ENCODE measurements at regions not wholly inside any gene's neighbourhood (a gene's known extent, or its start where the extent isn't known, plus 50 kb on each side); places are given as distances from the start of the nearest gene placed in this dataset.

DNA sequence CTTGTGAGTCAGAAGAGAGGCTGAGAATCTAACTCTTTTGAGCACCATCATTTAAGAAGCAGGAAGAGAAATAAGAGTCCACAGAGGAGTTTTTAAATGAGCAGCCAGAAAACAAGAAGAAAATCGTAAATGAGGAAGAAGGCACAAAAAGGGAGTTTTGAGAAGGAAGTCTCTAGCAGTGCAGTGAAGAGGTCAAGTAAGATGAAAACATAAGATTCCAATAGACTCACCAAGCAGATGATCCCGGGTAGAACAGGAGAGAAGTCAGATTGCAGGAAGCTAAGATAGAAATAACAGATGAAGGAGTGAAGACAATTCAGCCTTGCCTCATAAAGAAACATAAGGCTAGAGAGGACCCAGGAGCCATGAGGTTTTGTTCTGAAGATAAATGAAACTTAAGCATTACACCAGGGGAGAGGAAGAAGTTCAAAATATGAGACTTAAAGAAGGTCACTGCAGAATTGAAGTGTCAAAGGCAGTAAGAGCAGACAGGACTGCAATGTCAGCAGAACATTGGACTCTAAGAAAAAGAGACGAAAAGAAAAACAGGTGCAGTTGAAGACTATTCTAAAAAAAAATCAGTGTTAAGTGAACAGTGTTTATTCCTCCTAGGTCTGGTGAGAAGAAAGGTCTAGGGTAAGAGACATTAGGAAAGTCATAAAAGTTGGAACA lies 229.0 kb downstream of the SEC23A start:
- Mint-ChIP-seq H3K36me3 (no peaks in the 10 kb centered on the region), H3K4me1 (no peaks in the 10 kb centered on the region), H3K9me3 (no peaks in the 10 kb centered on the region), H3K27ac (no peak overlapping the region), H3K4me3 (no peak overlapping the region)
- DNase-seq (ENCODE audit: low spot score in 2 of 2) (no peak), ATAC-seq (no peak)

GRCh38 chr14:38870296-38870836 lies 232.7 kb downstream of the SEC23A start:
- no peaks in the 10 kb centered on the region for H3K4me1 Mint-ChIP-seq
- H3K4me3 Mint-ChIP-seq = no peak overlapping the region
- no peaks in the 10 kb centered on the region for H3K9me3 Mint-ChIP-seq
- H3K36me3 Mint-ChIP-seq = no peaks in the 10 kb centered on the region
- no peak for ATAC-seq
- no peak overlapping the region for H3K27ac Mint-ChIP-seq
- no peak for DNase-seq (ENCODE audit: low spot score in 2 of 2)

DNA sequence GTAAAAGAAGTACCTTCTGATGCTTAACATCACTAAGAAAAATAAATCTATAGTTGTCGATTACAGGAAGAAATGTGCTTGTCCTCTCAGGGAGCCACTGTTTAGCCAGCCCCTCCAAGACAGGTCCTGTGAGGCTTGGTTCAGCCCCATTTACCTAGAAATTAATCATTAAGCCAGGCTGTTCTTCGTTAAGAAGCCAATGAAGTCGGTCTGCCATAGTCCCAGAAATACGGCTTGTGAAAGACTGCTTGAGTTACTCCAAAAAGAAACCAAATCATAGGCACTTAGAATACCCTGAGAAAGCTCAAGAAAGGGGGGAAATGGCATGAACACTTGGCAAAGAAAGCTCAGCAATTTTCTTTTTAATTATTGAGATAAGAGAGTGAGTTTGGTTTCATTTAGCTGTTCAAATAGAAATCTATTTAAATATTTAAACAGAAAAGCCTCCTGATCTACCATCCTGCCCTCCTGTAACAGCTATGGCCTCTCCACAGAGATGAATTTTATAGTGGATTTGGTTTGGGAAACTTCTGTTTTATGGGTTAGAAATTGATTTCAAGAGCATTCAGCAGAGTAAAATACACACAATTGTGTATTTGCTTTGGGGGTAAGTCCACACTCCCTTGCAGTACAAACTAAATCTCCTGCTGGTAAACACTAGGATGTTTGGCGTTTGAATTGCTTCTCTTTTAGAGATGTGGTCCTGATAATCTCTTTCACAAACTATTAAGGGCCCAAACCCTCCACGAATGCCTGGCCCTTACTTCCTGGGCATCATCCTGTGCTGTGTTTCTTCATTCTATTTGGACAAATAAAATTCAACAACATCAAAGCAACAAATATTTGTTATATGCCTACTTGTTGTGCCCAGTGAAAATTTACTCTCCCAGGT lies 234.4 kb downstream of the SEC23A start:
- Mint-ChIP-seq H3K36me3 (no peaks in the 10 kb centered on the region), H3K4me1 (no peaks in the 10 kb centered on the region), H3K9me3 (no peaks in the 10 kb centered on the region), H3K27ac (no peak overlapping the region), H3K4me3 (no peak overlapping the region)
- no peak for ATAC-seq
- no peak for DNase-seq (ENCODE audit: low spot score in 2 of 2)

DNA sequence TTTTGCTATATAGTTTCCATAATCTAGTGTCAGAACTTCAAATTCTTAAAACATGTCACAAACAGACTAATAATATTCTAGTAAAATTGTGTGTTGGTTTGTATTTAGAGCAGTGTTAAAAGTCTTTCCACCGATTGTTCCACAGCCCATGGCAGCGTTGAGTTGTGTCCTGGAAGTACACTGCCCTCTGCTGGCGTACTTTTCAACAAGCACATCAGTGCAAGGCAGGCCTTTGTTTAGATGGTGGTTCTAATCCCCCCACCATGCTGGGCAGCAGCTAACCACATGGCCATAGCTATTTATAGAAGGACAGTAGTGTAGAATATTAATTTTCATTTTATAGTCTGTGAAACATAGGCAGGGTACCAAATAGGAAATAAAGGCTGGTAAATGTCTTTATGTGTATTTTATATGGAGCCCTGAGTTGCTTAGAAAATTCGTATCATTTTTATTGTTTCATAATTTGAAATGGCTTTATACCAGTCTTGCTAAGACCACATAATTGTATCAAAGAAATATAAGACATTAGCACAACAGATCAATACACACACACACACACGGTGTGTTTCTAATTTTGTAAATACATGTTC lies 235.4 kb downstream of the SEC23A start:
- H3K36me3 Mint-ChIP-seq = no peaks in the 10 kb centered on the region
- H3K4me1 Mint-ChIP-seq = no peaks in the 10 kb centered on the region
- H3K27ac Mint-ChIP-seq = no peak overlapping the region
- no peaks in the 10 kb centered on the region for H3K9me3 Mint-ChIP-seq
- no peak overlapping the region for H3K4me3 Mint-ChIP-seq
- ATAC-seq (peak; percentile 71), DNase-seq (ENCODE audit: low spot score in 2 of 2) (peak; percentile 8 to 65)

DNA sequence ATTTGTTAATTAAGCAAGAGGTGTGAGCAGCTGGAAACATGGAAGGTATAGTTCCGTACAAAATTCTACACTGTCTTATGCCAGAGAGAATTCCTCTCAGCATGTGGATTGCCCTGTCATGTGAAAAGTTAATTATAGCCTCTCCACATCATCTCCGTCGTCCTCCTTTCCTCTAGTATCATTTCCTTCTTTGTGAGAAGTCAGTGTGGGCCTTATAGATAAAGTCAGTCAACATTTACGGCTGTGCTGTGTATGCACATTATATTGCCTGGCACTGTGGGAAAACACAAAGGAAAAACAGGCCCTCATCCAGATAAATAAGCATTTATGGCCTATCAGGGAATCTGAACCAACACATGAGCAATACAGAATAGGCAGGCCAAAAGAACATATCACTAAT lies 236.6 kb downstream of the SEC23A start:
- Mint-ChIP-seq H3K36me3 (no peaks in the 10 kb centered on the region), H3K4me3 (no peak overlapping the region), H3K4me1 (no peaks in the 10 kb centered on the region), H3K9me3 (no peaks in the 10 kb centered on the region), H3K27ac (no peak overlapping the region)
- DNase-seq (ENCODE audit: low spot score in 2 of 2) (no peak), ATAC-seq (no peak)

DNA sequence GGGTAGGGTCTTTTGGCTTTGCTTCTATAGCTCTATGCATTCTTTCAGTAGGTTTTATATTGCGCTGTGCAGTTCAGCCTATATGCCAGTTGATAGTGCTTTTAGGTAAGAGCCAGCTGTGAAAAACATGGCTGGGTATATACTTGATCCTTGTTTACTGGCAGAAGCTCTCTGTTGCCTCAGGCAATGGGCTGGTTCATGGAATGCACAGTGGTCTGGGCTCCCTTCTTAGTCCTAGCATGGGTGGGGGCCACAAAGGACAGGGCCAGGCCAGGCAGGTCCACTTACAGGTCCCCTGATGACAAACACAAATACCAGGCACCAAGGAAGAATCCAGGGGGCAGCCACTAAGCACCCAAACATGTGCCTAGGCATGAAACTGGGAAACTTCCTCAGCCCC lies 240.7 kb downstream of the SEC23A start:
- Mint-ChIP-seq H3K36me3 (no peaks in the 10 kb centered on the region), H3K4me1 (no peaks in the 10 kb centered on the region), H3K4me3 (no peak overlapping the region), H3K9me3 (no peaks in the 10 kb centered on the region), H3K27ac (no peak overlapping the region)
- ATAC-seq (no peak), DNase-seq (ENCODE audit: low spot score in 2 of 2) (no peak)

DNA sequence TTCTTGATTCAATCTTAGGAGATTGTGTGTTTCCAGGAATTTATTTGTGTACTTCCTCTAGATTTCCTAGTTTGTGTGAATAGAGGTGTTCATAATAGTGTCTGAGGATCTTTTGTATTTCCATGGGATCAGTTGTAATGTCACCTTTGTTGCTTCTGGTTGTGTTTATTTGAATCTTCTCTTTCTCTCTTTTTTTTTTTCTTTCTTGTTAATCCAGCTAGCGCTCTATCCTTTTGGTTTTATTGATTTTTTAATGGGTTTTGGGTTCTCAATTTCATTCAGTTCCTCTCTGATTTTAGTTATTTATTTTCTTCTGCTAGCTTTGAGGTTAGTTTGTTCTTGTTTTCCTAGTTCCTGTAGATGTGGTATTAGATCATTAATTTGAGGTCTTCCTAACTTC lies 242.5 kb downstream of the SEC23A start:
- Mint-ChIP-seq H3K4me3 (no peak overlapping the region), H3K9me3 (no peaks in the 10 kb centered on the region), H3K4me1 (no peaks in the 10 kb centered on the region), H3K27ac (no peak overlapping the region), H3K36me3 (no peaks in the 10 kb centered on the region)
- DNase-seq (ENCODE audit: low spot score in 2 of 2) = no peak
- no peak for ATAC-seq

- no peak for ATAC-seq
Measured at GRCh38 chr14:38856798-38857197, 246.2 kb downstream of the SEC23A start.

DNA sequence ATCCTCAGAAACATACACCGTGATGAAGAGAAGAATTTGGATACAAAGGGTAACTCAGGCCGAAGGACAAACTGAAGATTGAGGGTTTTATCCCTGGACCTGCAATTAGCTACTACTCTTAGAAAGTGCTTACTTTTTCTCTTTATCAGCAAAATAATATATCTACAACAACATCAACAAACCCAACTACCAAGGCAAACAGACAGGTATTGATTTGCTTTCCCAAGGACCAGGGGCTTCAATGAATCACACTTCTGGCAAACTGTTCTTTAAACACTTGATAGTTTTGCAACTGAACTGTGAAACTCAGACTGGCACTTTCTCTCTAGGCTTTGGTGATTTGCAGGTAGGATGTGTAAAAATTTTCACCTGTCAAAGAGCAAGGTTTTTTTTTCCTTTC lies 247.5 kb downstream of the SEC23A start:
- Mint-ChIP-seq H3K27ac (no peak overlapping the region), H3K4me3 (no peak overlapping the region), H3K36me3 (no peaks in the 10 kb centered on the region), H3K9me3 (no peaks in the 10 kb centered on the region), H3K4me1 (no peaks in the 10 kb centered on the region)
- ATAC-seq = no peak
- no peak for DNase-seq (ENCODE audit: low spot score in 2 of 2)

More at GRCh38 chr14:38856798-38857197, 246.2 kb downstream of the SEC23A start:
- no peak overlapping the region for H3K27ac Mint-ChIP-seq
- no peak for DNase-seq (ENCODE audit: low spot score in 2 of 2)
- H3K36me3 Mint-ChIP-seq = no peaks in the 10 kb centered on the region
- no peaks in the 10 kb centered on the region for H3K4me1 Mint-ChIP-seq
- H3K9me3 Mint-ChIP-seq = no peaks in the 10 kb centered on the region
- H3K4me3 Mint-ChIP-seq = no peak overlapping the region

DNA sequence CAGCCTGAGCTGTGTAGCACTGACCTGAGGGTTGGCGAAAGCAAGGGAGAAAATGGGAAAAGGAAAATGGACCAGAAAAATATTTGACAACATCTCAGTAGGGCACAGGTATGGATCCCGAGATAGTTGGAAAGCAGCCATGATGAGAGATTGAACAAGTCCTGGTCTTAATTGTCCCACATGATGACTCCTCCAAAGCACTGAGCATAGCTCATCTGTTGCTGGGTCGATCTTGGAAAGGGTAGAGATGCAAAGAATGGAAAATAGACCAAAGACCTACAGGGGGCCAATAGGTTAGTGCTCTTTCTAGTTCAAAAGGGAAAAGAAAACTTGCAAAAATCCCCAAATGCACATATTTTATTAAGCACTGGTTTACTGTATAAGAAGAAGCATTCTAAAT lies 251.9 kb downstream of the SEC23A start:
- ATAC-seq (no peak), DNase-seq (ENCODE audit: low spot score in 2 of 2) (no peak)
- H3K9me3 Mint-ChIP-seq = no peaks in the 10 kb centered on the region
- no peaks in the 10 kb centered on the region for H3K4me1 Mint-ChIP-seq
- no peak overlapping the region for H3K27ac Mint-ChIP-seq
- no peaks in the 10 kb centered on the region for H3K36me3 Mint-ChIP-seq
- no peak overlapping the region for H3K4me3 Mint-ChIP-seq

DNA sequence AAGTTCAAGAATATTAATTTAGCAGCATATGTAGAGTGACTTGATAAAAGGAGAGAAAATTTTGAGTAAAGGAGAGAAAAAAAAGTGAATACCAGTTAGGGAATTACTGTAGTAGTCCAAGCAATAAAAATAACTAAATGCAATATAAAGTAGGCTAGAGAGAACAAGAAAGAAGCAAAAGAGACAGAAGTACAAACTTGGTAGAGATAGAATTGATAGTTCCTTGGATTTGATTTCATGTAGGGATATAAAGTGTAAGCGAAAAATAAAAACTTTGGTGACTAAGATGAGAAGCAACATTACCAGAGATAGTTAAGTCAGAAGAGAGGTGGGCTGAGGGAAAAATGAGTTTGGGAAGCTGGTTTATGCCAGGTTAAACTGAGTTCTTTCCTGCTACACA lies 252.4 kb downstream of the SEC23A start:
- Mint-ChIP-seq H3K4me3 (no peak overlapping the region), H3K27ac (no peak overlapping the region), H3K4me1 (no peaks in the 10 kb centered on the region), H3K9me3 (no peaks in the 10 kb centered on the region), H3K36me3 (no peaks in the 10 kb centered on the region)
- DNase-seq (ENCODE audit: low spot score in 2 of 2) (no peak), ATAC-seq (no peak)

GRCh38 chr14:38848243-38848935 lies 254.6 kb downstream of the SEC23A start:
- no peak for ATAC-seq
- H3K4me3 Mint-ChIP-seq = no peak overlapping the region
- H3K36me3 Mint-ChIP-seq = no peaks in the 10 kb centered on the region
- no peaks in the 10 kb centered on the region for H3K4me1 Mint-ChIP-seq
- no peaks in the 10 kb centered on the region for H3K9me3 Mint-ChIP-seq
- no peak overlapping the region for H3K27ac Mint-ChIP-seq
- no peak for DNase-seq (ENCODE audit: low spot score in 2 of 2)

- Mint-ChIP-seq H3K4me1 (no peaks in the 10 kb centered on the region), H3K36me3 (no peaks in the 10 kb centered on the region), H3K9me3 (no peaks in the 10 kb centered on the region), H3K27ac (no peak overlapping the region), H3K4me3 (no peak overlapping the region)
- DNase-seq (ENCODE audit: low spot score in 2 of 2) (no peak), ATAC-seq (no peak)
Measured at GRCh38 chr14:38847161-38847560, 255.9 kb downstream of the SEC23A start.

DNA sequence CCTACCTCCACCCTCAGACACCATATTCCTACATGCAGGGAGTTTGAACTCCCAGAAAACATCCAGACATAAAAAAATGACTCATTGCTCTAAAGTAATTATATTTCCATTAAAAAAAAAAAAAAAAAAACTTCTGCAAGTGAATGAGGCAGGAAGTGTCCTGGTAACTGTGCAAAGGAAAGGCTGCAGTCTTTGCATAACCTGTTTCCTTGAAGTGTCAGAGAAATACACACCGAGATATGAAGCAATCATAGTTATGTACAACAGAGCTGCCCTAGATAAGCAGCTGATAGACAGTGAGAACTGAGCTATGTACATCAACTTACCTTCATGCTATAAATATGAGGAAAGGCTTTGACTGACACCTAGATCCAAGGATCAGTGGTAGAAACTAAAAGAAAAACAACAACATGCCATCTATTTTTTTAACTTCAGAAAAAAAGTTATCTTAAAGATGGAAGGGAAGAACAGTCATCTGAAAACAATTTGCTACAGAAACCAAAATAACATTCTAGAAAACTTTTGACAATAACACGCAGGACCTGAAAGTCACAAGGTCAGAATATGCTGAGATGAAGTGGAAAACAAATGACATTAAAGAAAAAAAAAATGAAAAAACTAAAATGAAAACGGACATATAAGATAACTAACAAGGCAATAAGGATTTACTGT lies 263.2 kb downstream of the SEC23A start:
- ATAC-seq (no peak), DNase-seq (ENCODE audit: low spot score in 2 of 2) (no peak)
- Mint-ChIP-seq H3K27ac (no peak overlapping the region), H3K4me3 (no peak overlapping the region), H3K9me3 (no peaks in the 10 kb centered on the region), H3K4me1 (no peaks in the 10 kb centered on the region), H3K36me3 (no peaks in the 10 kb centered on the region)

- Mint-ChIP-seq H3K27ac (no peak overlapping the region), H3K9me3 (no peaks in the 10 kb centered on the region), H3K4me3 (no peak overlapping the region), H3K36me3 (no peaks in the 10 kb centered on the region), H3K4me1 (no peaks in the 10 kb centered on the region)
- ATAC-seq (no peak), DNase-seq (ENCODE audit: low spot score in 2 of 2) (no peak)
Measured at GRCh38 chr14:38838979-38839323, 264.1 kb downstream of the SEC23A start.

Measured in stimulated activated effector memory CD8-positive, alpha-beta T cell treated with anti-CD3 and anti-CD28 coated beads, Interleukin-12 subunit alpha, Interleukin-12 subunit beta, amount 100 ng/mL, for 72 hours (primary cell).